Calu3 (cell line): ENCODE measurements at regions not wholly inside any gene's neighbourhood (a gene's known extent, or its start where the extent isn't known, plus 50 kb on each side); places are given as distances from the start of the nearest gene placed in this dataset.
"Not testable (repeated sequence)": the region's sequence is repeated elsewhere in the genome, so short reads cannot be mapped to it uniquely, and the experiment has no call there.

Source experiments
- BruUV-seq: library from RNA; stranded (reverse); fragments of 400-500 nt; replicated peaks from 2 replicates; lab custom pipeline; 2021; lab: Mats Ljungman, UMichigan
- CTCF ChIA-PET: fragments of 300-600 bp; sonication (Branson Sonifier 250); formaldehyde crosslinking; loops from one replicate; lab custom pipeline; 2022; ENCODE audit warnings: antibody characterized with exemption; lab: Charles Lee
- DNase-seq: peaks from one replicate; pipeline ENCODE4 v3.0.0; 2022
- H3K27ac Mint-ChIP-seq: one replicate; pipeline ENCODE4 v1.8.0; 2022; ENCODE audit warnings: mixed read lengths; ENCODE audit not compliant: unreplicated experiment
- H3K27me3 Mint-ChIP-seq: one replicate; pipeline ENCODE4 v1.8.0; 2022; ENCODE audit warnings: mixed read lengths; ENCODE audit not compliant: unreplicated experiment
- H3K36me3 Mint-ChIP-seq: one replicate; pipeline ENCODE4 v1.8.0; 2022; ENCODE audit warnings: mild to moderate bottlenecking, moderate library complexity, mixed read lengths; ENCODE audit not compliant: insufficient read depth, unreplicated experiment
- H3K4me1 Mint-ChIP-seq: one replicate; pipeline ENCODE4 v1.8.0; 2022; ENCODE audit warnings: mild to moderate bottlenecking, low read depth, mixed read lengths; ENCODE audit not compliant: unreplicated experiment
- H3K4me3 Mint-ChIP-seq: one replicate; pipeline ENCODE4 v1.8.0; 2022; ENCODE audit warnings: mild to moderate bottlenecking, low read depth, moderate library complexity, mixed read lengths; ENCODE audit not compliant: unreplicated experiment
- H3K9me3 Mint-ChIP-seq: one replicate; pipeline ENCODE4 v1.8.0; 2022; ENCODE audit warnings: low read depth, mixed read lengths; ENCODE audit not compliant: unreplicated experiment
- CTCF ChIP-seq: fragments of 200-600 bp; IDR thresholded peaks from one replicate; pipeline ENCODE4 v1.8.0; 2022; ENCODE audit warnings: antibody characterized with exemption; ENCODE audit not compliant: unreplicated experiment
- intact Hi-C: fragments of 100-400 bp; cut with micrococcal nuclease; formaldehyde crosslinking; loops from one replicate; pipeline ENCODE4 v1.10.0; 2022; ENCODE audit not compliant: unreplicated experiment

DNA sequence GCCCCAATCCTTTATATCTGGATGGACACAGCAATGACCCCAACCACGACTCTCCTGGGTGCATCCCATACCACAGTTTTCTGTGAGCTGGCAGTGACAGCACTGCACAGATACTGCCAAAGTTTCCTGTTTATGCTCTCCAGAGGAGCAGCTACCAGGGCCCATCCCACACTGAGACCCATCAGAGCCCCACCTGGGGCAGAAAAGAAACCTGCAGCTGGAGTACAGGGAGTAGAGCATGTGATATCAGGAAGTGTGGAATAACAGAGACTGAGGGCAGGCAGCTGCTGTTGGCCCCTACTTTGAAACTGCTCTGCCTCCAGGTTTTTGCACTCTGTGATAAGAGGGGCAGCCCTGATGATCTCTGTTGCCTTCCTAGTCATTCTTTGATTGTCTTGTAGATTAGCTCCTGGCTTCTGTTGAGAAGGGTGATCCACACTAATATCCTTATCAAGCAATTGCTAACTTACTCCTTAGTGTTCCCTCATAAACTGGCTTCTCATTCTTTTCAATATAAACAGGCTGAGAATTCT lies 526.3 kb upstream of the TECRL start:
- TF ChIP-seq CTCF: no peak
- no peaks in the 10 kb centered on the region for H3K27me3 Mint-ChIP-seq
- H3K4me1 Mint-ChIP-seq: no peaks in the 10 kb centered on the region
- no peak for DNase-seq
- CTCF ChIA-PET: interaction anchor here (0.6 kb wide), 1 partner anchor 9 kb away, joined by 3 read pairs; no protein-coding TSS in a partner anchor
- no TSS peak for BruUV-seq
- intact Hi-C loops: no loop called here
- no peak overlapping the region for H3K4me3 Mint-ChIP-seq
- no peak overlapping the region for H3K27ac Mint-ChIP-seq
- H3K9me3 Mint-ChIP-seq: no peaks in the 10 kb centered on the region
- H3K36me3 Mint-ChIP-seq: no peaks in the 10 kb centered on the region

GRCh38 chr4:64911846-64912245 lies 502.6 kb upstream of the TECRL start:
- intact Hi-C loops: loop anchor here (5.0 kb wide), 1 partner anchor 130 kb away; no protein-coding TSS in a partner anchor
- no peaks in the 10 kb centered on the region for H3K36me3 Mint-ChIP-seq
- H3K27ac Mint-ChIP-seq: no peak overlapping the region
- H3K4me3 Mint-ChIP-seq: no peak overlapping the region
- no peaks in the 10 kb centered on the region for H3K27me3 Mint-ChIP-seq
- no peak for DNase-seq
- CTCF ChIA-PET: no interaction called here
- no peaks in the 10 kb centered on the region for H3K4me1 Mint-ChIP-seq
- H3K9me3 Mint-ChIP-seq: peaks cover 4% of the 10 kb centered on the region
- no peak for TF ChIP-seq CTCF
- BruUV-seq: no TSS peak

DNA sequence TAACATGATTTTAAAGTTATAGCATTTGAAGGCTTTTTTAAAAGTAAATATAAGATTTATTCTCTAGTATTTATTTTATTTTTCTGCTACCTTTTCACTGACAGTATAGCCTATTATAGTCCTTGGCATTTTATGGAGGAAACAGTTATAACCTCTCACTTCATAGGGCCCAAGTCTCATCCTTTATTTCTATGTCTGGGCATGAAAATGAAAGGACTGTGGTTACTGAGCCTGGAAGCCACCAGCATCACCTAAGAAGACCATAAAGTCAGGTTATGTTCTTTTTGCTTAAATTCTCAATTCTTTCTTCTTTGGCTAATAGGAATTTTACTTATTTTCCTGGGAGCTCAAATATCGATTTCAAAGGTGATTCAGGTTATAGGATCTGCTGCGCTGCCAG lies 494.7 kb upstream of the TECRL start:
- TF ChIP-seq CTCF: no peak
- H3K4me3 Mint-ChIP-seq: no peak overlapping the region
- peaks cover 5% of the 10 kb centered on the region for H3K9me3 Mint-ChIP-seq
- no peaks in the 10 kb centered on the region for H3K27me3 Mint-ChIP-seq
- no peaks in the 10 kb centered on the region for H3K4me1 Mint-ChIP-seq
- intact Hi-C loops: no loop called here
- no peaks in the 10 kb centered on the region for H3K36me3 Mint-ChIP-seq
- H3K27ac Mint-ChIP-seq: no peak overlapping the region
- BruUV-seq: no TSS peak
- no peak for DNase-seq
- CTCF ChIA-PET: no interaction called here

GRCh38 chr4:64899563-64899962 lies 490.3 kb upstream of the TECRL start:
- intact Hi-C loops: no loop called here
- no peaks in the 10 kb centered on the region for H3K36me3 Mint-ChIP-seq
- TF ChIP-seq CTCF: no peak
- no peak overlapping the region for H3K27ac Mint-ChIP-seq
- H3K4me3 Mint-ChIP-seq: no peak overlapping the region
- no peak for DNase-seq
- H3K4me1 Mint-ChIP-seq: no peaks in the 10 kb centered on the region
- BruUV-seq: no TSS peak
- CTCF ChIA-PET: no interaction called here
- H3K9me3 Mint-ChIP-seq: peaks cover 3% of the 10 kb centered on the region
- no peaks in the 10 kb centered on the region for H3K27me3 Mint-ChIP-seq

DNA sequence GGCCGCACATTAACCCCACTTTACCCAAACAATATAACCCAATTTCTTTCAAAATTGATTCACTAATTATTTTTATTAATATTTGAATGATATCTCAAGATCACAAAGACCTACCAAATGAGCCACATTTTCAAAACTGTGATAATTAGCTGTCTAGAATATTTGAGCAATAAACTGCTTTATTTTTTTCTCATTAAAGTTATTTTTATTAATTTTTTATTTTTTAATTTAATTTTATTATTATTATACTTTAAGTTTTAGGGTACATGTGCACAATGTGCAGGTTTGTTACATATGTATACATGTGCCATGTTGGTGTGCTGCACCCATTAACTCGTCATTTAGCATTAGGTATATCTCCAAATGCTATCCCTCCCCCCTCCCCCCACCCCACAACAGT lies 489.8 kb upstream of the TECRL start:
- H3K36me3 Mint-ChIP-seq, H3K4me1 Mint-ChIP-seq, H3K27ac Mint-ChIP-seq, H3K4me3 Mint-ChIP-seq, CTCF ChIA-PET, H3K9me3 Mint-ChIP-seq, intact Hi-C loops, H3K27me3 Mint-ChIP-seq, BruUV-seq, DNase-seq: not testable (repeated sequence)
